Mammary epithelial cell (primary cell): ENCODE measurements at regions not wholly inside any gene's neighbourhood (a gene's known extent, or its start where the extent isn't known, plus 50 kb on each side); places are given as distances from the start of the nearest gene placed in this dataset.

ENCODE experiments used
- EZH2 ChIP-seq: IDR thresholded peaks from 2 replicates; pipeline ENCODE4 v1.6.1; 2012; ENCODE audit warnings: low read length, inconsistent platforms, borderline replicate concordance
- TF ChIP-seq, protein P1 (sequence below), 2 donors: IDR thresholded peaks in 1 of 2; conservative IDR thresholded peaks in 1 of 2; 2 replicates each; pipeline ENCODE4 v1.5.1; 2011 to 2012; ENCODE audit warnings: inconsistent platforms in 2 of 2, low read length in 2 of 2, mild to moderate bottlenecking in 2 of 2, control low read depth in 1 of 2, low read depth in 1 of 2; ENCODE audit not compliant: insufficient read depth in 1 of 2; ENCODE audit errors: extremely low read depth in 1 of 2

DNA sequence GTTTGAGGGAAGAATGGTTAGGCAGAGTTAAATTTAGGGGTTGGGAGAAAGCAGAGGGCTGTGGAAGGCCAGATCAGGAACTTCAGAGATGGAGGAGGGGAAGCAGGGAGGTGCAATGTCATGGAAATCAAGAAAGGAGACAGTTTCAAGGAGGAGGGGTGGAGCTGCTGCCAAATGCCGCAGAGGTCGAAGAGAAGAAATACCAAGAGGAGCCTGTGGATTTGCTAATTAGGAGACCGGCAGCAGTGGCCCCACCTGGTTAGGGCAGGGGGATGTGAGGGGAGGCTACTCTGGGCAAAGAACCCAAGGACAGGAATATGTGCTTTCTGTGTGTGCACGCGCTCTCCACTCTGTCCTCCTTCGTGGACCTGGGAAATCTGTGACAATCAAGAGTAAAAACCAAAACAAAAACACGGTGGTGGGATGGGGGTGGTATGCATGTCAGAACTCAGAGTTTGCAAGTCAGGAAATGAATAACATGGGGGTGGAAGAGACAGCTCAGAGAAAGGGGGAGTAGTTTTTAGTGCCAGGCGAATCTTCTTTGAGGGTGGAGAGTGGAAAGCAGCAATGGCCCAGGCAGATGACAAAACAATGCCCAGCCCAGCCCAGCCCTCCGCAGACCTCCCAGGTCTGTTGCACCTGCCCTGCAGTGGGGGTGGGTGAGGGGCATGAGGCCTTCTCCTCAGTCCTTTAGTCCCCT lies 102.9 kb upstream of the PAX2 start:
- TF ChIP-seq, protein P1, sequence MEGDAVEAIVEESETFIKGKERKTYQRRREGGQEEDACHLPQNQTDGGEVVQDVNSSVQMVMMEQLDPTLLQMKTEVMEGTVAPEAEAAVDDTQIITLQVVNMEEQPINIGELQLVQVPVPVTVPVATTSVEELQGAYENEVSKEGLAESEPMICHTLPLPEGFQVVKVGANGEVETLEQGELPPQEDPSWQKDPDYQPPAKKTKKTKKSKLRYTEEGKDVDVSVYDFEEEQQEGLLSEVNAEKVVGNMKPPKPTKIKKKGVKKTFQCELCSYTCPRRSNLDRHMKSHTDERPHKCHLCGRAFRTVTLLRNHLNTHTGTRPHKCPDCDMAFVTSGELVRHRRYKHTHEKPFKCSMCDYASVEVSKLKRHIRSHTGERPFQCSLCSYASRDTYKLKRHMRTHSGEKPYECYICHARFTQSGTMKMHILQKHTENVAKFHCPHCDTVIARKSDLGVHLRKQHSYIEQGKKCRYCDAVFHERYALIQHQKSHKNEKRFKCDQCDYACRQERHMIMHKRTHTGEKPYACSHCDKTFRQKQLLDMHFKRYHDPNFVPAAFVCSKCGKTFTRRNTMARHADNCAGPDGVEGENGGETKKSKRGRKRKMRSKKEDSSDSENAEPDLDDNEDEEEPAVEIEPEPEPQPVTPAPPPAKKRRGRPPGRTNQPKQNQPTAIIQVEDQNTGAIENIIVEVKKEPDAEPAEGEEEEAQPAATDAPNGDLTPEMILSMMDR (conservative IDR thresholded peaks at IDR 0.05 in 1 of 2, IDR thresholded peaks at IDR 0.05 in 1 of 2; ENCODE audit: extremely low read depth in 1 of 2, insufficient read depth in 1 of 2, low read depth in 1 of 2, low read length in 2 of 2), result no peak
- TF ChIP-seq EZH2, result no peak
